ENCODE measurements at regions not wholly inside any gene's neighbourhood (a gene's known extent, or its start where the extent isn't known, plus 50 kb on each side); places are given as distances from the start of the nearest gene placed in this dataset.
A peak's percentile ranks its signal among the peaks of the same experiment; 100 is the strongest.

DNA sequence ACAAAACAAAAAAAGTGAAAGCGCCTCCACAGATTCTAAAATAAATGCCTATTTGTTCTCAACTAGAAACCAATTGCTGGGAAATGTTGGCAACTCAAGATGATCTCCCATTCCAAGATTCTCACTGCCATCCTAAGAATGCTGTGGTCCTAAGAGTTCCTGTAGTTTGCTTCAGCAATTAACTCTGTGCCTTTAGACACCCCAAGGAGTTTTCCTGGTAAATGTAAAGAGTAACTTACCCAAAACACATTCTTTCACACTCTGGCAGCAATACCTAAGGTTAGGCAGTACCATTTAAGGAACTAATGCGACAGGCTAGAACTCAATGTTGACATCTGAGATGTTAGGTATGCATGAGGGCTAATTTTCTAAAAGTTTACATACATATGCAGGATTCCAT lies 58.8 kb upstream of the TANK start:
- H3K4me3 ChIP-seq (ENCODE audit: low read depth, low read length): no peak overlapping the region
- TF ChIP-seq, protein P1, sequence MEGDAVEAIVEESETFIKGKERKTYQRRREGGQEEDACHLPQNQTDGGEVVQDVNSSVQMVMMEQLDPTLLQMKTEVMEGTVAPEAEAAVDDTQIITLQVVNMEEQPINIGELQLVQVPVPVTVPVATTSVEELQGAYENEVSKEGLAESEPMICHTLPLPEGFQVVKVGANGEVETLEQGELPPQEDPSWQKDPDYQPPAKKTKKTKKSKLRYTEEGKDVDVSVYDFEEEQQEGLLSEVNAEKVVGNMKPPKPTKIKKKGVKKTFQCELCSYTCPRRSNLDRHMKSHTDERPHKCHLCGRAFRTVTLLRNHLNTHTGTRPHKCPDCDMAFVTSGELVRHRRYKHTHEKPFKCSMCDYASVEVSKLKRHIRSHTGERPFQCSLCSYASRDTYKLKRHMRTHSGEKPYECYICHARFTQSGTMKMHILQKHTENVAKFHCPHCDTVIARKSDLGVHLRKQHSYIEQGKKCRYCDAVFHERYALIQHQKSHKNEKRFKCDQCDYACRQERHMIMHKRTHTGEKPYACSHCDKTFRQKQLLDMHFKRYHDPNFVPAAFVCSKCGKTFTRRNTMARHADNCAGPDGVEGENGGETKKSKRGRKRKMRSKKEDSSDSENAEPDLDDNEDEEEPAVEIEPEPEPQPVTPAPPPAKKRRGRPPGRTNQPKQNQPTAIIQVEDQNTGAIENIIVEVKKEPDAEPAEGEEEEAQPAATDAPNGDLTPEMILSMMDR (IDR thresholded peaks at IDR 0.05; ENCODE audit: insufficient read depth, low read depth, low read length): no peak
- DNase-seq (ENCODE audit: low read depth): no peak

- peak; percentile 45 for DNase-seq (ENCODE audit: low read depth)
- TF ChIP-seq, protein P1 (IDR thresholded peaks at IDR 0.05; ENCODE audit: insufficient read depth, low read depth, low read length): no peak
- no peak overlapping the region for H3K4me3 ChIP-seq (ENCODE audit: low read depth, low read length)
Observed at GRCh38 chr2:161102770-161103450, 57.3 kb upstream of the TANK start.

DNA sequence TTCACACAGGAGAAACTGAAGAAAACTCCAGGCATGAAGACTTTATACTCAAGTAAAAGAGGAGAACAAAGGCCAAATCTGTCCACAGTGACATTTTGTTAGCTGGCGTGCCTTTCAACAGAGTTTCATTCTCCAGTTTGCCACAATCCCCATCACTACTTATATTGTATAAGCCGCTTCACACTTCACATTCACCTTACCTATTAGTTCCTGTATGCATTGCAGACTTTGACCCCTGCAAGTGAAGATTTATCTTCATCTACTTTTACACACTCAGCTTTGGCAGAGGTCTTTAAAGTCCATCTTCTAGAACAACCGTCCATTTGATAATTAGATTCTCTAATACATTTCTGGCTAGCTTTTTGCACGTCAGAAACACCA lies 56.8 kb upstream of the TANK start:
- DNase-seq (ENCODE audit: low read depth): no peak
- TF ChIP-seq, protein P1 (IDR thresholded peaks at IDR 0.05; ENCODE audit: insufficient read depth, low read depth, low read length): no peak
- H3K4me3 ChIP-seq (ENCODE audit: low read depth, low read length): no peak overlapping the region

DNA sequence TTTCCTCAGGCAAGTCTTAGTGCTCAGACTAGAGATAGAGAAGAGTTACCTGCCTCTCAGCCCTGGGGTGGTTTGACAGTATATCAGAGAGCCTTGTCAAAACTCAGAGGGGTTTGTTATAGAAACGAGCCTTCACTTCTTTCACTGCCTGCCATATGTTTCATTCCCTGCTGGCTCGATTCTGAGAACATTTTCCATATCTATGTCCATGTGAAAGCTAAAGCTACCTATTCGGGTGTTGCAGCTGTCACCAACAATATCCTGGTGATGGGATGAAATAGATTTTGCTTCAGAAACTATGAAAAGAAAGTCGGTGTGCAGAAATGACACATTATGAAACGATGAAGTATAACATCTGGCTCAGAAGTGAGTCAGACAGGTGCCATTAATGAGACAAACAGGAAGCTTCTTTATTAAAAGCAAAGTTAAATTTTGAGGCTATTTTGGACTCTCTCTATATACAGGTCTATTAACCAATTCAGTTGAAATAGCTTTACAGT lies 56.1 kb upstream of the TANK start:
- H3K4me3 ChIP-seq (ENCODE audit: low read depth, low read length): no peak overlapping the region
- no peak for DNase-seq (ENCODE audit: low read depth)
- TF ChIP-seq, protein P1 (IDR thresholded peaks at IDR 0.05; ENCODE audit: insufficient read depth, low read depth, low read length): no peak

DNA sequence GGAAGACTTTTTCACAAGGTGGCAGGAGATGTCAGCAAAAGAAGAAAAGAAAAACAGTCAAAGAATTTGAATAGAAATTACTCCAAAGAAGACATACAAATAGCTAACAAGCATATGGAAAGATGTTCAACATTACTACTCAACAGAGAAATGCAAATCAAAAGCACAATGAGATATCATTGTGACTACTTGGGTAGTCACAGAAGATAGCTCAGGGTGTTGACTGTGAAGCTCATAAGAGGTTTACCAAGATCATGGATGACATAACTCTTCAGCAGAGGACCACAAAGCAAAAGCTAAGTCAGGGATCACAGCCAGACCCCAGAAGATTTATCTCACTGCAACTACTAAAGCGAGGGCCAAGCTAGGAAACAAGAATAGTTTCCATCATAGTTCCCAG lies 53.0 kb upstream of the TANK start:
- TF ChIP-seq, protein P1 (IDR thresholded peaks at IDR 0.05; ENCODE audit: insufficient read depth, low read depth, low read length): no peak
- H3K4me3 ChIP-seq (ENCODE audit: low read depth, low read length): no peak overlapping the region
- no peak for DNase-seq (ENCODE audit: low read depth)
